Rectal smooth muscle tissue (tissue), 1 donor: ENCODE measurements at regions not wholly inside any gene's neighbourhood (a gene's known extent, or its start where the extent isn't known, plus 50 kb on each side); places are given as distances from the start of the nearest gene placed in this dataset.

Source experiments
- H3K27ac ChIP-seq: one replicate; pipeline ENCODE4 v1.7.0; 2013; ENCODE audit warnings: low read depth, low read length, inconsistent platforms
- H3K27me3 ChIP-seq: one replicate; pipeline ENCODE4 v1.7.0; 2013; ENCODE audit warnings: low read length; ENCODE audit not compliant: control insufficient read depth, insufficient read depth
- H3K36me3 ChIP-seq: one replicate; pipeline ENCODE4 v1.7.0; 2013; ENCODE audit warnings: low read length; ENCODE audit not compliant: control insufficient read depth, insufficient read depth
- H3K4me1 ChIP-seq: one replicate; pipeline ENCODE4 v1.7.0; 2013; ENCODE audit warnings: low read length; ENCODE audit not compliant: control insufficient read depth, insufficient read depth
- H3K4me3 ChIP-seq: one replicate; pipeline ENCODE4 v1.7.0; 2013; ENCODE audit warnings: low read length
- H3K9ac ChIP-seq: one replicate; pipeline ENCODE4 v1.7.0; 2013; ENCODE audit warnings: low read length

- Histone ChIP-seq H3K27me3 (no peaks in the 10 kb centered on the region), H3K27ac (no peak overlapping the region), H3K4me3 (no peak overlapping the region), H3K9ac (no peak overlapping the region), H3K4me1 (no peaks in the 10 kb centered on the region), H3K36me3 (no peaks in the 10 kb centered on the region)
Observed at GRCh38 chr6:134686071-134686470, 263.8 kb downstream of the ALDH8A1 start.

GRCh38 chr6:134684423-134684795 lies 265.5 kb downstream of the ALDH8A1 start:
- no peaks in the 10 kb centered on the region for H3K36me3 ChIP-seq
- H3K27ac ChIP-seq = no peak overlapping the region
- no peaks in the 10 kb centered on the region for H3K4me1 ChIP-seq
- H3K9ac ChIP-seq = no peak overlapping the region
- no peaks in the 10 kb centered on the region for H3K27me3 ChIP-seq
- H3K4me3 ChIP-seq = no peak overlapping the region

GRCh38 chr6:134683783-134684422 lies 266.0 kb downstream of the ALDH8A1 start:
- H3K4me3 ChIP-seq = no peak overlapping the region
- H3K27me3 ChIP-seq = no peaks in the 10 kb centered on the region
- H3K9ac ChIP-seq = no peak overlapping the region
- H3K27ac ChIP-seq = no peak overlapping the region
- no peaks in the 10 kb centered on the region for H3K36me3 ChIP-seq
- H3K4me1 ChIP-seq = no peaks in the 10 kb centered on the region

GRCh38 chr6:134680433-134680832 lies 269.5 kb downstream of the ALDH8A1 start:
- H3K4me3 ChIP-seq = no peak overlapping the region
- H3K9ac ChIP-seq = no peak overlapping the region
- no peak overlapping the region for H3K27ac ChIP-seq
- H3K36me3 ChIP-seq = no peaks in the 10 kb centered on the region
- no peaks in the 10 kb centered on the region for H3K27me3 ChIP-seq
- no peaks in the 10 kb centered on the region for H3K4me1 ChIP-seq

- H3K36me3 ChIP-seq = no peaks in the 10 kb centered on the region
- no peak overlapping the region for H3K27ac ChIP-seq
- no peaks in the 10 kb centered on the region for H3K27me3 ChIP-seq
- H3K9ac ChIP-seq = no peak overlapping the region
- no peaks in the 10 kb centered on the region for H3K4me1 ChIP-seq
- no peak overlapping the region for H3K4me3 ChIP-seq
Observed at GRCh38 chr6:134680021-134680420, 269.9 kb downstream of the ALDH8A1 start.

- no peaks in the 10 kb centered on the region for H3K27me3 ChIP-seq
- no peak overlapping the region for H3K4me3 ChIP-seq
- no peaks in the 10 kb centered on the region for H3K36me3 ChIP-seq
- no peak overlapping the region for H3K27ac ChIP-seq
- no peak overlapping the region for H3K9ac ChIP-seq
- no peaks in the 10 kb centered on the region for H3K4me1 ChIP-seq
Observed at GRCh38 chr6:134678436-134678889, 271.4 kb downstream of the ALDH8A1 start.

- no peaks in the 10 kb centered on the region for H3K4me1 ChIP-seq
- H3K4me3 ChIP-seq = no peak overlapping the region
- no peak overlapping the region for H3K27ac ChIP-seq
- H3K9ac ChIP-seq = no peak overlapping the region
- H3K36me3 ChIP-seq = no peaks in the 10 kb centered on the region
- no peaks in the 10 kb centered on the region for H3K27me3 ChIP-seq
Observed at GRCh38 chr6:134676307-134677281, 273.3 kb downstream of the ALDH8A1 start.

- H3K4me3 ChIP-seq = no peak overlapping the region
- no peak overlapping the region for H3K9ac ChIP-seq
- H3K27ac ChIP-seq = no peak overlapping the region
- H3K27me3 ChIP-seq = no peaks in the 10 kb centered on the region
- H3K4me1 ChIP-seq = no peaks in the 10 kb centered on the region
- H3K36me3 ChIP-seq = no peaks in the 10 kb centered on the region
Observed at GRCh38 chr6:134675110-134676054, 274.5 kb downstream of the ALDH8A1 start.

- Histone ChIP-seq H3K27me3 (no peaks in the 10 kb centered on the region), H3K27ac (no peak overlapping the region), H3K9ac (no peak overlapping the region)
Observed at GRCh38 chr6:134674562-134674961, 275.3 kb downstream of the ALDH8A1 start.

GRCh38 chr6:134669485-134669884 lies 280.4 kb downstream of the ALDH8A1 start:
- Histone ChIP-seq H3K4me1 (no peaks in the 10 kb centered on the region), H3K36me3 (no peaks in the 10 kb centered on the region), H3K27ac (no peak overlapping the region), H3K4me3 (no peak overlapping the region), H3K9ac (no peak overlapping the region), H3K27me3 (no peaks in the 10 kb centered on the region)

More at GRCh38 chr6:134674562-134674961, 275.3 kb downstream of the ALDH8A1 start:
- Histone ChIP-seq H3K4me1 (no peaks in the 10 kb centered on the region), H3K4me3 (no peak overlapping the region), H3K36me3 (no peaks in the 10 kb centered on the region)

GRCh38 chr6:134667111-134667510 lies 282.8 kb downstream of the ALDH8A1 start:
- Histone ChIP-seq H3K36me3 (no peaks in the 10 kb centered on the region), H3K4me3 (no peak overlapping the region), H3K4me1 (no peaks in the 10 kb centered on the region), H3K27ac (no peak overlapping the region), H3K27me3 (no peaks in the 10 kb centered on the region), H3K9ac (no peak overlapping the region)

- Histone ChIP-seq H3K4me1 (no peaks in the 10 kb centered on the region), H3K9ac (no peak overlapping the region), H3K4me3 (no peak overlapping the region), H3K36me3 (no peaks in the 10 kb centered on the region), H3K27me3 (no peaks in the 10 kb centered on the region), H3K27ac (no peak overlapping the region)
Observed at GRCh38 chr6:134666125-134666524, 283.8 kb downstream of the ALDH8A1 start.
